ENCODE measurements at regions not wholly inside any gene's neighbourhood (a gene's known extent, or its start where the extent isn't known, plus 50 kb on each side); places are given as distances from the start of the nearest gene placed in this dataset.

GRCh38 chr13:73171926-73172325, 113.1 kb downstream of the KLF5 start:
- Histone ChIP-seq H3K4me1 (ENCODE audit: control insufficient read depth in 1 of 2, low read depth in 2 of 2) (no peaks in the 10 kb centered on the region), H3K36me3 (no peaks in the 10 kb centered on the region), H3K9me3 (no peaks in the 10 kb centered on the region), H3K4me3 (no peak overlapping the region), H3K27me3 (replicated peaks; ENCODE audit: insufficient read depth) (no peaks in the 10 kb centered on the region), H3K27ac (no peak overlapping the region)
- DNase-seq (ENCODE audit: low spot score) (no peak), ATAC-seq (ENCODE audit: insufficient number of reproducible peaks, low FRiP score, low read depth) (no peak)
- TF ChIP-seq, protein P1, sequence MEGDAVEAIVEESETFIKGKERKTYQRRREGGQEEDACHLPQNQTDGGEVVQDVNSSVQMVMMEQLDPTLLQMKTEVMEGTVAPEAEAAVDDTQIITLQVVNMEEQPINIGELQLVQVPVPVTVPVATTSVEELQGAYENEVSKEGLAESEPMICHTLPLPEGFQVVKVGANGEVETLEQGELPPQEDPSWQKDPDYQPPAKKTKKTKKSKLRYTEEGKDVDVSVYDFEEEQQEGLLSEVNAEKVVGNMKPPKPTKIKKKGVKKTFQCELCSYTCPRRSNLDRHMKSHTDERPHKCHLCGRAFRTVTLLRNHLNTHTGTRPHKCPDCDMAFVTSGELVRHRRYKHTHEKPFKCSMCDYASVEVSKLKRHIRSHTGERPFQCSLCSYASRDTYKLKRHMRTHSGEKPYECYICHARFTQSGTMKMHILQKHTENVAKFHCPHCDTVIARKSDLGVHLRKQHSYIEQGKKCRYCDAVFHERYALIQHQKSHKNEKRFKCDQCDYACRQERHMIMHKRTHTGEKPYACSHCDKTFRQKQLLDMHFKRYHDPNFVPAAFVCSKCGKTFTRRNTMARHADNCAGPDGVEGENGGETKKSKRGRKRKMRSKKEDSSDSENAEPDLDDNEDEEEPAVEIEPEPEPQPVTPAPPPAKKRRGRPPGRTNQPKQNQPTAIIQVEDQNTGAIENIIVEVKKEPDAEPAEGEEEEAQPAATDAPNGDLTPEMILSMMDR (IDR thresholded peaks at IDR 0.05) = no peak

- Histone ChIP-seq H3K36me3 (no peaks in the 10 kb centered on the region), H3K27ac (no peak overlapping the region), H3K4me1 (ENCODE audit: control insufficient read depth in 1 of 2, low read depth in 2 of 2) (no peaks in the 10 kb centered on the region), H3K9me3 (no peaks in the 10 kb centered on the region), H3K27me3 (replicated peaks; ENCODE audit: insufficient read depth) (no peaks in the 10 kb centered on the region), H3K4me3 (no peak overlapping the region)
- DNase-seq (ENCODE audit: low spot score) (no peak), ATAC-seq (ENCODE audit: insufficient number of reproducible peaks, low FRiP score, low read depth) (no peak)
- TF ChIP-seq, protein P1 (IDR thresholded peaks at IDR 0.05) = no peak
These were observed 112.5 kb downstream of the KLF5 start for GRCh38 chr13:73171271-73171682.

DNA sequence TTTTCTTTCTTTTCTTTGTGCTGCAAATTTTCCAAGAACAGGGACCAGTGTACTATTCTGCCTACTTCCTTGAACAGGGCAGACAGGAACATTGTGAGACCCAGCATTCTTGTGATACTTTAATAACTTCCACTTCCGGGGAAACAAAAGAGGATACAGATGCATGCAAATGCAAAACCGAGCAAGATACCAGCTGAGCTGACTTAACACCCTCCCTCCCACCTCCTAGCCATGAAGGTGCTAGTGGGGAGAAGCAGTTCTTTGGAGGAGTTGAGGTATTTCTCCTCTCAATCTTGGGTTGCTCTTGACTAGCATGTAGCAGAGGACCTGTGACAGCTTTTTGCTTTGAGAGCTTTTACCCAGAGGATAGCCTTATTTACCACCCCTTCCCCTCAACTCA, 111.2 kb downstream of the KLF5 start:
- Histone ChIP-seq H3K4me1 (ENCODE audit: control insufficient read depth in 1 of 2, low read depth in 2 of 2) (no peaks in the 10 kb centered on the region), H3K27me3 (replicated peaks; ENCODE audit: insufficient read depth) (no peaks in the 10 kb centered on the region), H3K4me3 (no peak overlapping the region), H3K27ac (no peak overlapping the region), H3K36me3 (no peaks in the 10 kb centered on the region), H3K9me3 (no peaks in the 10 kb centered on the region)
- TF ChIP-seq, protein P1 (IDR thresholded peaks at IDR 0.05) = no peak
- no peak for DNase-seq (ENCODE audit: low spot score)
- no peak for ATAC-seq (ENCODE audit: insufficient number of reproducible peaks, low FRiP score, low read depth)

DNA sequence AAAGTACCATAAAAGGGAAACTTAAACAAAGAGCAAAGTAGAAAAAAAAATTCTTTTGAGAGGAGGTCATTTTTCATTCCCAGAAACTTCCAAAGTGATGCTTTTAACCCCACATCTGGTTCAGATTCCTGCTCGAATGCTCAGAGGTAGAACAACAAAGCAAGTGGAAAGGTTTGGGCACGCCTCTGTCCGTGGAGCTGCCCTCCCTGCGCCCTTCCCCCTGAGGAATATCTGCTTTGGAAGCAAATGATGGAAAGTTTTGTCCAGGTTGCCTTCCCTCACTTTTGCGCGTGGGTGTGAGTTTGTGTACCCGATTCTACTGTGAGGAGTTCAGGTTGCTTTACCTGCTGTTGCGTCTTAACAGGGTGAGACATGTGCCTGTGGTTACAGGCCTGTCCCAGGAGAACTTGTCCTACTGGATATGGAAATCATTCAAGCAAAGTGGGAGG, 110.2 kb downstream of the KLF5 start:
- DNase-seq (ENCODE audit: low spot score) (no peak), ATAC-seq (ENCODE audit: insufficient number of reproducible peaks, low FRiP score, low read depth) (no peak)
- Histone ChIP-seq H3K27me3 (replicated peaks; ENCODE audit: insufficient read depth) (no peaks in the 10 kb centered on the region), H3K36me3 (no peaks in the 10 kb centered on the region), H3K4me3 (no peak overlapping the region), H3K27ac (no peak overlapping the region), H3K4me1 (ENCODE audit: control insufficient read depth in 1 of 2, low read depth in 2 of 2) (no peaks in the 10 kb centered on the region), H3K9me3 (no peaks in the 10 kb centered on the region)
- TF ChIP-seq, protein P1 (IDR thresholded peaks at IDR 0.05) = no peak

DNA sequence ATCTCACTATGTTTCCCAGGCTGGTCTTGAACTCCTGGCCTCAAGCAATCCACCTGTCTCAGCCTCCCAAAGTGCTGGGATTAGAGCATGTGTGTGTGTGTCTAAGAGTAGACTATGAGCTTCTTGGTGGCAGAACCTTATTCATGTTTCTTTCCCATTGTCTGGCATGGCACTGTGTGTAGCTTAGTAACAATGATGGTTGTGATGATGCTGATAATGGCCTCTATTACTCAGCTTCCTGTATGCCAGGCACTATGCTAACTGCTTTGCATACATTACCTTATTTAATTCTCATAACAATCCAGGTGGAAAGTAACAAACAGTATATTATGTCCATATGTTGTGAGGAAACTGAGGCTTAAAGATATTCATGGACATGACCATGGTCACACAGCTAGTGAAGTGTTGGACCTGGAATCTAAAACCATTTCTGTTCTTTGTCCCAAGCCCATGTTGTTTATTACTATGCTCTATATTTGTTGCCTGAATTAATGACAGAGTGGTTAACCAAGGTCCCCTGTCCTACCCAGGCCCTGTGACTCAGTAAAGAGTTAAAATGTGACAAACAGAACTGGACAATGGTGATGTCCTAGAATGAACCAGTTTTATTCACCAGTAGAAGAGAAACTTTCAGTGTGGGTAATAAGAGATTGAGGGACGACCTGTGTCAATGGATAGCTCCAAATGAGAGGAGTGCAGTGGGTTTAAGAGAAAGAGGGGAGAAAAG, 109.6 kb downstream of the KLF5 start:
- TF ChIP-seq, protein P1 (IDR thresholded peaks at IDR 0.05) = no peak
- H3K27ac ChIP-seq = no peak overlapping the region
- H3K36me3 ChIP-seq = no peaks in the 10 kb centered on the region
- no peaks in the 10 kb centered on the region for H3K9me3 ChIP-seq
- no peaks in the 10 kb centered on the region for H3K4me1 ChIP-seq (ENCODE audit: control insufficient read depth in 1 of 2, low read depth in 2 of 2)
- no peak for ATAC-seq (ENCODE audit: insufficient number of reproducible peaks, low FRiP score, low read depth)
- H3K4me3 ChIP-seq = no peak overlapping the region
- H3K27me3 ChIP-seq (replicated peaks; ENCODE audit: insufficient read depth) = no peaks in the 10 kb centered on the region
- DNase-seq (ENCODE audit: low spot score) = no peak
